HCT116 (cell line): ENCODE measurements at regions not wholly inside any gene's neighbourhood (a gene's known extent, or its start where the extent isn't known, plus 50 kb on each side); places are given as distances from the start of the nearest gene placed in this dataset.

Experiments
- ATF3 ChIP-seq: IDR thresholded peaks from 2 replicates; pipeline ENCODE4 v1.6.1; 2012
- CEBPB ChIP-seq: IDR thresholded peaks from 2 replicates; pipeline ENCODE4 v1.6.1; 2012; ENCODE audit warnings: low read depth
- CTCF ChIP-seq, 3 experiments: fragments of 200-600 bp in 1 of 3; sonication (generic) in 1 of 3; IDR thresholded peaks in 2 of 3; conservative IDR thresholded peaks in 1 of 3; 2 replicates each; pipeline ENCODE4 v1.5.1; 2012 to 2017; ENCODE audit warnings: low read depth in 2 of 3, low read length in 2 of 3, antibody characterized with exemption in 1 of 3, borderline replicate concordance in 1 of 3, control low read depth in 1 of 3, mild to moderate bottlenecking in 1 of 3, mixed read lengths in 1 of 3, mixed run types in 1 of 3, moderate library complexity in 1 of 3; ENCODE audit not compliant: insufficient read depth in 1 of 3
- EGR1 ChIP-seq: IDR thresholded peaks from 2 replicates; pipeline ENCODE4 v1.6.1; 2012; ENCODE audit warnings: low read depth
- ELF1 ChIP-seq: IDR thresholded peaks from 2 replicates; pipeline ENCODE4 v1.6.1; 2012; ENCODE audit warnings: low read depth, borderline replicate concordance
- EZH2 ChIP-seq: fragments of 200-600 bp; sonication (generic); IDR thresholded peaks from 2 replicates; pipeline ENCODE4 v1.6.1; 2017; ENCODE audit warnings: antibody characterized with exemption, mixed run types
- EZH2phosphoT487 ChIP-seq: fragments of 200-600 bp; IDR thresholded peaks from 2 replicates; pipeline ENCODE4 v1.6.1; 2018; ENCODE audit warnings: antibody characterized with exemption, borderline replicate concordance
- JUND ChIP-seq: IDR thresholded peaks from 2 replicates; pipeline ENCODE4 v1.6.1; 2012
- MAX ChIP-seq: IDR thresholded peaks from 2 replicates; pipeline ENCODE4 v1.6.1; 2012
- RAD21 ChIP-seq: IDR thresholded peaks from 2 replicates; pipeline ENCODE4 v1.6.1; 2012; ENCODE audit warnings: low read depth, mild to moderate bottlenecking
- SRF ChIP-seq: IDR thresholded peaks from 2 replicates; pipeline ENCODE4 v1.6.1; 2012; ENCODE audit warnings: low read depth
- ZBTB33 ChIP-seq: IDR thresholded peaks from 2 replicates; pipeline ENCODE4 v1.6.1; 2011; ENCODE audit warnings: mild to moderate bottlenecking, low read length, moderate library complexity; ENCODE audit not compliant: insufficient replicate concordance; ENCODE audit errors: extremely low read depth
- ZFX ChIP-seq: fragments of 450-650 bp; IDR thresholded peaks from 2 replicates; pipeline ENCODE4 v1.6.1; 2017

- TF ChIP-seq CEBPB (no peak), EZH2phosphoT487 (no peak), ZFX (no peak), CTCF (IDR thresholded peaks at IDR 0.05 in 2 of 3, conservative IDR thresholded peaks at IDR 0.05 in 1 of 3; ENCODE audit: borderline replicate concordance in 1 of 3, insufficient read depth in 1 of 3, low read depth in 2 of 3, low read length in 2 of 3) (no peak), EZH2 (no peak), ATF3 (no peak), JUND (no peak), MAX (no peak), SRF (no peak), RAD21 (no peak), ELF1 (no peak), ZBTB33 (no peak), EGR1 (no peak)
Measured at GRCh38 chr13:71149498-71150363, 717.3 kb downstream of the DACH1 start.
